H1 (cell line): ENCODE measurements at regions not wholly inside any gene's neighbourhood (a gene's known extent, or its start where the extent isn't known, plus 50 kb on each side); places are given as distances from the start of the nearest gene placed in this dataset.

ENCODE experiments used
- CTCF ChIA-PET: fragments of 300-600 bp; sonication (Branson Sonifier 250); formaldehyde crosslinking; loops from one replicate; lab custom pipeline; 2021; ENCODE audit not compliant: partially characterized antibody; lab: Charles Lee
- POLR2A ChIA-PET: fragments of 300-600 bp; sonication (Branson Sonifier 250); formaldehyde crosslinking; loops from one replicate; lab custom pipeline; 2021; ENCODE audit warnings: inconsistent platforms; ENCODE audit not compliant: partially characterized antibody; lab: Charles Lee
- DNase-seq, 2 experiments: peaks; one replicate each; pipeline versions ENCODE4 v3.0.0 to v3.0.0-alpha.2; 2010 to 2022; ENCODE audit warnings: low spot score in 2 of 2, low read depth in 1 of 2, mixed read lengths in 1 of 2
- FAIRE-seq: peaks from 2 replicates; lab custom pipeline; 2011; peaks lifted over from hg19 to GRCh38; lab: Jason Lieb, UNC
- H2AFZ ChIP-seq: 2 replicates; pipeline ENCODE4 v1.8.1; 2012; ENCODE audit warnings: low read length, inconsistent platforms
- H2AK5ac ChIP-seq: 2 replicates; pipeline ENCODE4 v1.6.1; 2013; ENCODE audit warnings: low read depth, low read length
- H2BK120ac ChIP-seq: replicated peaks from 2 replicates; pipeline ENCODE3; 2013; ENCODE audit warnings: low read depth, low read length, inconsistent platforms
- H2BK12ac ChIP-seq: 2 replicates; pipeline ENCODE4 v1.6.1; 2013; ENCODE audit warnings: low read depth, low read length
- H2BK15ac ChIP-seq: 2 replicates; pipeline ENCODE4 v1.6.1; 2013; ENCODE audit warnings: low read length
- H2BK20ac ChIP-seq: 2 replicates; pipeline ENCODE4 v1.6.1; 2013; ENCODE audit warnings: low read length
- H2BK5ac ChIP-seq: 2 replicates; pipeline ENCODE4 v1.6.1; 2013; ENCODE audit warnings: low read depth, low read length
- H3K14ac ChIP-seq: 2 replicates; pipeline ENCODE4 v1.6.1; 2013; ENCODE audit warnings: inconsistent platforms; ENCODE audit not compliant: insufficient read length
- H3K18ac ChIP-seq: 2 replicates; pipeline ENCODE4 v1.6.1; 2013; ENCODE audit warnings: low read length; ENCODE audit errors: extremely low read depth
- H3K23ac ChIP-seq: 2 replicates; pipeline ENCODE4 v1.6.1; 2013; ENCODE audit warnings: inconsistent platforms; ENCODE audit not compliant: insufficient read length
- H3K23me2 ChIP-seq: 2 replicates; pipeline ENCODE4 v1.6.1; 2013; ENCODE audit warnings: low read depth, low read length
- H3K27ac ChIP-seq: 2 replicates; pipeline ENCODE4 v1.6.1; 2011; ENCODE audit warnings: low read depth, low read length, inconsistent platforms
- H3K27me3 ChIP-seq, 4 experiments: replicated peaks in 1 of 4; 1 replicate in 1 of 4; 2 replicates in 3 of 4; pipeline versions ENCODE4 v1.6.1 to v1.8.1; 2011 to 2013; ENCODE audit warnings: low read length in 3 of 4, mild to moderate bottlenecking in 3 of 4, inconsistent platforms in 2 of 4, mixed read lengths in 2 of 4, moderate library complexity in 1 of 4; ENCODE audit not compliant: control insufficient read depth in 3 of 4, insufficient read depth in 3 of 4; ENCODE audit errors: extremely low read depth in 1 of 4
- H3K36me3 ChIP-seq, 4 experiments: 2 replicates each; pipeline versions ENCODE4 v1.6.1 to v1.8.1; 2011 to 2013; ENCODE audit warnings: mild to moderate bottlenecking in 4 of 4, low read length in 3 of 4, moderate library complexity in 2 of 4, control low read depth in 1 of 4, inconsistent platforms in 1 of 4; ENCODE audit not compliant: insufficient read depth in 4 of 4, control insufficient read depth in 2 of 4
- H3K4ac ChIP-seq: replicated peaks from 2 replicates; pipeline ENCODE3; 2013; ENCODE audit warnings: low read length, low read depth, mixed read lengths, inconsistent platforms; ENCODE audit not compliant: insufficient read length
- H3K4me1 ChIP-seq, 4 experiments: replicated peaks in 1 of 4; 1 replicate in 1 of 4; 2 replicates in 3 of 4; pipeline versions ENCODE4 v1.6.1 to v1.8.1; 2011 to 2013; ENCODE audit warnings: low read length in 3 of 4, inconsistent platforms in 2 of 4, mixed read lengths in 1 of 4; ENCODE audit not compliant: insufficient read depth in 4 of 4, control insufficient read depth in 3 of 4
- H3K4me2 ChIP-seq, 2 experiments: 2 replicates each; pipeline versions ENCODE4 v1.6.1 to v1.8.1; 2011 to 2013; ENCODE audit warnings: low read depth in 2 of 2, low read length in 2 of 2, control low read depth in 1 of 2, inconsistent platforms in 1 of 2, mild to moderate bottlenecking in 1 of 2; ENCODE audit not compliant: insufficient read depth in 1 of 2
- H3K4me3 ChIP-seq, 4 experiments: fragments of 200-600, 300-600 bp in 1 of 4; sonication (generic), shearing (Covaris generic), sonication (Bioruptor Twin) in 1 of 4; 2 replicates each; pipeline versions ENCODE4 v1.5.1 to v1.8.1; 2011 to 2016; ENCODE audit warnings: low read length in 4 of 4, low read depth in 3 of 4, control low read depth in 2 of 4, inconsistent platforms in 2 of 4, mild to moderate bottlenecking in 2 of 4, mixed read lengths in 1 of 4, moderate library complexity in 1 of 4; ENCODE audit not compliant: insufficient read depth in 2 of 4; ENCODE audit errors: extremely low read depth in 1 of 4
- H3K56ac ChIP-seq: replicated peaks from 2 replicates; pipeline ENCODE3; 2013; ENCODE audit warnings: low read depth, mild to moderate bottlenecking, mixed read lengths, low read length, inconsistent platforms; ENCODE audit not compliant: insufficient read length
- H3K79me1 ChIP-seq: 2 replicates; pipeline ENCODE4 v1.6.1; 2013; ENCODE audit warnings: low read depth, low read length, control low read depth
- H3K79me2 ChIP-seq, 2 experiments: 2 replicates each; pipeline versions ENCODE4 v1.6.1 to v1.8.1; 2012 to 2013; ENCODE audit warnings: low read length in 2 of 2, mild to moderate bottlenecking in 2 of 2, inconsistent platforms in 1 of 2; ENCODE audit not compliant: insufficient read depth in 2 of 2, control insufficient read depth in 1 of 2
- H3K9ac ChIP-seq, 4 experiments: replicated peaks in 1 of 4; 1 replicate in 1 of 4; 2 replicates in 3 of 4; pipeline versions ENCODE4 v1.6.1 to v1.8.1; 2011 to 2013; ENCODE audit warnings: low read depth in 3 of 4, low read length in 3 of 4, control low read depth in 2 of 4, mild to moderate bottlenecking in 2 of 4, moderate library complexity in 2 of 4, inconsistent platforms in 1 of 4; ENCODE audit errors: extremely low read depth in 1 of 4
- H3K9me3 ChIP-seq, 2 experiments: 2 replicates each; pipeline versions ENCODE4 v1.6.1 to v1.8.1; 2012 to 2013; ENCODE audit warnings: mild to moderate bottlenecking in 2 of 2, moderate library complexity in 2 of 2, control low read depth in 1 of 2, inconsistent platforms in 1 of 2, low read depth in 1 of 2, low read length in 1 of 2, mixed read lengths in 1 of 2; ENCODE audit not compliant: insufficient read depth in 2 of 2
- H4K20me1 ChIP-seq, 2 experiments: replicated peaks in 1 of 2; 2 replicates each; pipeline versions ENCODE3 to v1.8.1; 2011 to 2013; ENCODE audit warnings: inconsistent platforms in 2 of 2, low read length in 2 of 2, mild to moderate bottlenecking in 1 of 2; ENCODE audit not compliant: insufficient read depth in 2 of 2, control insufficient read depth in 1 of 2
- H4K5ac ChIP-seq: 2 replicates; pipeline ENCODE4 v1.6.1; 2013; ENCODE audit warnings: low read length, low read depth, mixed read lengths, inconsistent platforms; ENCODE audit not compliant: insufficient read length
- H4K8ac ChIP-seq: 2 replicates; pipeline ENCODE4 v1.8.0; 2013; ENCODE audit warnings: mild to moderate bottlenecking, moderate library complexity, low read length, inconsistent platforms; ENCODE audit not compliant: insufficient read depth; ENCODE audit errors: extremely low read depth
- H4K91ac ChIP-seq: replicated peaks from 2 replicates; pipeline ENCODE3; 2013; ENCODE audit warnings: low read length, mixed read lengths, inconsistent platforms; ENCODE audit not compliant: insufficient read length
- ASH2L ChIP-seq: fragments of 200-600, 300-600 bp; sonication (generic); IDR thresholded peaks from one replicate; pipeline ENCODE4 v1.7.1; 2017; ENCODE audit warnings: low read length
- CTBP2 ChIP-seq: IDR thresholded peaks from 2 replicates; pipeline ENCODE4 v1.7.0; 2011; ENCODE audit warnings: borderline replicate concordance, mild to moderate bottlenecking, moderate library complexity, mixed read lengths, low read length; ENCODE audit not compliant: insufficient read depth, insufficient read length
- POLR2A ChIP-seq, 2 experiments: IDR thresholded peaks; 1 replicate in 1 of 2; 2 replicates in 1 of 2; pipeline ENCODE4 v1.6.1; 2011; ENCODE audit warnings: low read depth in 2 of 2, low read length in 2 of 2, mild to moderate bottlenecking in 2 of 2; ENCODE audit errors: control extremely low read depth in 1 of 2
- POLR2AphosphoS5 ChIP-seq: IDR thresholded peaks from 2 replicates; pipeline ENCODE4 v1.6.1; 2011; ENCODE audit warnings: low read depth, low read length
- POU5F1 ChIP-seq: IDR thresholded peaks from 2 replicates; pipeline ENCODE4 v1.6.1; 2011; ENCODE audit warnings: low read depth, mild to moderate bottlenecking, low read length, moderate library complexity
- WGBS, 2 experiments: shearing (Covaris generic) in 1 of 2; methylation state at CpG; one replicate each; pipeline versions ENCODE4 v1.1.6 to v1.1.7; 2013 to 2015; ENCODE audit warnings: low lambda C conversion rate in 2 of 2, mixed read lengths in 2 of 2, inconsistent platforms in 1 of 2, low coverage in 1 of 2, missing lambda C conversion rate in 1 of 2; ENCODE audit not compliant: insufficient replicate concordance in 2 of 2, insufficient coverage in 1 of 2, insufficient read length in 1 of 2; ENCODE audit errors: extremely low coverage in 1 of 2, missing lambda C conversion rate in 1 of 2; 5-methylcytosine and 5-hydroxymethylcytosine counted together

- Histone ChIP-seq H3K36me3 (no peaks in the 10 kb centered on the region), H4K8ac (no peak overlapping the region), H3K18ac (no peak overlapping the region), H3K4me3 (no peak overlapping the region), H3K4me1 (peaks cover 2 to 13% (median 9%) of the 10 kb centered on the region in 4 experiments), H2BK20ac (no peak overlapping the region), H2BK120ac (no peak overlapping the region), H3K23ac (no peak overlapping the region), H3K4me2 (no peak overlapping the region), H2BK12ac (no peak overlapping the region), H3K9ac (no peak overlapping the region), H3K9me3 (no peaks in the 10 kb centered on the region), H3K27me3 (no peaks in the 10 kb centered on the region), H3K79me2 (no peaks in the 10 kb centered on the region), H3K23me2 (no peaks in the 10 kb centered on the region), H3K27ac (no peak overlapping the region; the same call in 1 of the 2 replicates), H2BK5ac (no peak overlapping the region), H3K56ac (no peak overlapping the region), H2AK5ac (no peak overlapping the region), H3K4ac (no peak overlapping the region), H4K20me1 (no peaks in the 10 kb centered on the region), H3K79me1 (no peaks in the 10 kb centered on the region), H3K14ac (no peak overlapping the region), H2BK15ac (no peak overlapping the region), H2AFZ (peak overlapping the region; percentile 5; the same call in 1 of the 2 replicates), H4K5ac (no peak overlapping the region), H4K91ac (no peak overlapping the region)
- POLR2A ChIA-PET: interaction anchor here (1.0 kb wide), 1 partner anchor 13 kb away, joined by 4 read pairs; no protein-coding TSS in a partner anchor
- DNase-seq (no peak), FAIRE-seq (peak; percentile 19)
- CTCF ChIA-PET: no interaction called here
- TF ChIP-seq POLR2A (IDR thresholded peaks at IDR 0.05; ENCODE audit: control extremely low read depth in 1 of 2, low read depth in 2 of 2, low read length in 2 of 2) (no peak), POLR2AphosphoS5 (no peak), ASH2L (no peak), POU5F1 (no peak), CTBP2 (no peak)
- 70% methylated on average over 6 of the region's 6 CpGs; no CpG with 5 or more reads in 1 of the 2 experiments for WGBS, 2 experiments
Observed at GRCh38 chr10:3502673-3503072, 282.3 kb downstream of the KLF6 start.
